ENCODE measurements at regions not wholly inside any gene's neighbourhood (a gene's known extent, or its start where the extent isn't known, plus 50 kb on each side); places are given as distances from the start of the nearest gene placed in this dataset.

- TF ChIP-seq, protein P1, sequence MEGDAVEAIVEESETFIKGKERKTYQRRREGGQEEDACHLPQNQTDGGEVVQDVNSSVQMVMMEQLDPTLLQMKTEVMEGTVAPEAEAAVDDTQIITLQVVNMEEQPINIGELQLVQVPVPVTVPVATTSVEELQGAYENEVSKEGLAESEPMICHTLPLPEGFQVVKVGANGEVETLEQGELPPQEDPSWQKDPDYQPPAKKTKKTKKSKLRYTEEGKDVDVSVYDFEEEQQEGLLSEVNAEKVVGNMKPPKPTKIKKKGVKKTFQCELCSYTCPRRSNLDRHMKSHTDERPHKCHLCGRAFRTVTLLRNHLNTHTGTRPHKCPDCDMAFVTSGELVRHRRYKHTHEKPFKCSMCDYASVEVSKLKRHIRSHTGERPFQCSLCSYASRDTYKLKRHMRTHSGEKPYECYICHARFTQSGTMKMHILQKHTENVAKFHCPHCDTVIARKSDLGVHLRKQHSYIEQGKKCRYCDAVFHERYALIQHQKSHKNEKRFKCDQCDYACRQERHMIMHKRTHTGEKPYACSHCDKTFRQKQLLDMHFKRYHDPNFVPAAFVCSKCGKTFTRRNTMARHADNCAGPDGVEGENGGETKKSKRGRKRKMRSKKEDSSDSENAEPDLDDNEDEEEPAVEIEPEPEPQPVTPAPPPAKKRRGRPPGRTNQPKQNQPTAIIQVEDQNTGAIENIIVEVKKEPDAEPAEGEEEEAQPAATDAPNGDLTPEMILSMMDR (IDR thresholded peaks at IDR 0.05) = no peak
- TF ChIP-seq EP300 (IDR thresholded peaks at IDR 0.05) (no peak), POLR2A (IDR thresholded peaks at IDR 0.05) (no peak)
Measured at GRCh38 chr2:64349131-64349530, 104.8 kb upstream of the LGALSL start.
